ENCODE measurements at regions not wholly inside any gene's neighbourhood (a gene's known extent, or its start where the extent isn't known, plus 50 kb on each side); places are given as distances from the start of the nearest gene placed in this dataset.

GRCh38 chr9:108772301-108772894, 83.4 kb downstream of the ACTL7B start:
- H3K36me3 ChIP-seq (replicated peaks in 1 of 2; ENCODE audit: control extremely low read depth in 1 of 2, control insufficient read depth in 1 of 2, extremely low read depth in 1 of 2, insufficient read depth in 2 of 2, low read length in 1 of 2), result no peaks in the 10 kb centered on the region
- CTCF ChIA-PET, result no interaction called here
- H3K4me3 ChIP-seq (ENCODE audit: control extremely low read depth in 1 of 5, extremely low read depth in 1 of 5, insufficient read depth in 1 of 5, low read depth in 2 of 5, low read length in 4 of 5), result no peak overlapping the region
- TF ChIP-seq, protein P1, sequence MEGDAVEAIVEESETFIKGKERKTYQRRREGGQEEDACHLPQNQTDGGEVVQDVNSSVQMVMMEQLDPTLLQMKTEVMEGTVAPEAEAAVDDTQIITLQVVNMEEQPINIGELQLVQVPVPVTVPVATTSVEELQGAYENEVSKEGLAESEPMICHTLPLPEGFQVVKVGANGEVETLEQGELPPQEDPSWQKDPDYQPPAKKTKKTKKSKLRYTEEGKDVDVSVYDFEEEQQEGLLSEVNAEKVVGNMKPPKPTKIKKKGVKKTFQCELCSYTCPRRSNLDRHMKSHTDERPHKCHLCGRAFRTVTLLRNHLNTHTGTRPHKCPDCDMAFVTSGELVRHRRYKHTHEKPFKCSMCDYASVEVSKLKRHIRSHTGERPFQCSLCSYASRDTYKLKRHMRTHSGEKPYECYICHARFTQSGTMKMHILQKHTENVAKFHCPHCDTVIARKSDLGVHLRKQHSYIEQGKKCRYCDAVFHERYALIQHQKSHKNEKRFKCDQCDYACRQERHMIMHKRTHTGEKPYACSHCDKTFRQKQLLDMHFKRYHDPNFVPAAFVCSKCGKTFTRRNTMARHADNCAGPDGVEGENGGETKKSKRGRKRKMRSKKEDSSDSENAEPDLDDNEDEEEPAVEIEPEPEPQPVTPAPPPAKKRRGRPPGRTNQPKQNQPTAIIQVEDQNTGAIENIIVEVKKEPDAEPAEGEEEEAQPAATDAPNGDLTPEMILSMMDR (IDR thresholded peaks at IDR 0.05), result no peak
- DNase-seq (no peak), ATAC-seq (ENCODE audit: low read depth) (no peak)
- H2AFZ ChIP-seq (ENCODE audit: insufficient read depth, low read depth, low read length, poor library complexity, severe bottlenecking), result no peak overlapping the region
- H3K4me1 ChIP-seq (ENCODE audit: control insufficient read depth in 2 of 2, insufficient read depth in 2 of 2, low read length in 2 of 2), result no peaks in the 10 kb centered on the region
- Mint-ChIP-seq H3K27me3 (peaks cover 8% of the 10 kb centered on the region), H3K4me1 (no peaks in the 10 kb centered on the region), H3K4me3 (no peak overlapping the region), H3K9me3 (ENCODE audit: insufficient read depth) (peaks cover 4% of the 10 kb centered on the region), H3K27ac (no peak overlapping the region)
- no peaks in the 10 kb centered on the region for H3K79me2 ChIP-seq (ENCODE audit: control insufficient read depth, insufficient read depth, low read length)
- H3K9ac ChIP-seq (ENCODE audit: low read length), result no peak overlapping the region
- no peaks in the 10 kb centered on the region for H3K27me3 ChIP-seq (replicated peaks in 1 of 4; ENCODE audit: control extremely low read depth in 1 of 4, control insufficient read depth in 3 of 4, insufficient read depth in 4 of 4, low read length in 3 of 4)
- WGBS (ENCODE audit: insufficient coverage), result 100% methylated on average over 1 of the region's 6 CpGs
- intact Hi-C loops (cut with micrococcal nuclease), result no loop called here
- H3K27ac ChIP-seq (ENCODE audit: low read length in 2 of 2), result no peak overlapping the region
- no peak overlapping the region for H3K4me2 ChIP-seq (replicated peaks; ENCODE audit: low read depth, low read length, poor library complexity, severe bottlenecking)
- POLR2A ChIA-PET, result no interaction called here
- H4K20me1 ChIP-seq (ENCODE audit: control insufficient read depth, insufficient read depth, low read length, poor library complexity, severe bottlenecking), result no peaks in the 10 kb centered on the region
- H3K9me3 ChIP-seq (ENCODE audit: control extremely low read depth in 1 of 3, control insufficient read depth in 2 of 3, insufficient read depth in 1 of 3, low read length in 2 of 3), result peaks cover 0 to 3% (median 0%) of the 10 kb centered on the region in 3 donors

- Histone ChIP-seq H3K4me2 (replicated peaks; ENCODE audit: low read depth, low read length, poor library complexity, severe bottlenecking) (no peak overlapping the region), H3K27ac (ENCODE audit: low read length in 2 of 2) (no peak overlapping the region), H3K4me3 (ENCODE audit: control extremely low read depth in 1 of 5, extremely low read depth in 1 of 5, insufficient read depth in 1 of 5, low read depth in 2 of 5, low read length in 4 of 5) (no peak overlapping the region), H4K20me1 (ENCODE audit: control insufficient read depth, insufficient read depth, low read length, poor library complexity, severe bottlenecking) (no peaks in the 10 kb centered on the region), H2AFZ (ENCODE audit: insufficient read depth, low read depth, low read length, poor library complexity, severe bottlenecking) (no peak overlapping the region), H3K79me2 (ENCODE audit: control insufficient read depth, insufficient read depth, low read length) (no peaks in the 10 kb centered on the region), H3K9me3 (ENCODE audit: control extremely low read depth in 1 of 3, control insufficient read depth in 2 of 3, insufficient read depth in 1 of 3, low read length in 2 of 3) (peaks cover 0 to under 1% (median 0%) of the 10 kb centered on the region in 3 donors), H3K36me3 (replicated peaks in 1 of 2; ENCODE audit: control extremely low read depth in 1 of 2, control insufficient read depth in 1 of 2, extremely low read depth in 1 of 2, insufficient read depth in 2 of 2, low read length in 1 of 2) (no peaks in the 10 kb centered on the region), H3K9ac (ENCODE audit: low read length) (no peak overlapping the region), H3K27me3 (replicated peaks in 1 of 4; ENCODE audit: control extremely low read depth in 1 of 4, control insufficient read depth in 3 of 4, insufficient read depth in 4 of 4, low read length in 3 of 4) (no peaks in the 10 kb centered on the region), H3K4me1 (ENCODE audit: control insufficient read depth in 2 of 2, insufficient read depth in 2 of 2, low read length in 2 of 2) (peaks cover 4 to 11% of the 10 kb centered on the region in 2 donors)
- Mint-ChIP-seq H3K4me3 (no peak overlapping the region), H3K9me3 (ENCODE audit: insufficient read depth) (peaks cover 4% of the 10 kb centered on the region), H3K27ac (no peak overlapping the region), H3K27me3 (peaks cover 4% of the 10 kb centered on the region), H3K4me1 (peaks cover 12% of the 10 kb centered on the region)
- POLR2A ChIA-PET, result no interaction called here
- intact Hi-C loops (cut with micrococcal nuclease), result no loop called here
- CTCF ChIA-PET, result interaction anchor here (2.6 kb wide), 1 partner anchor 10 kb away, joined by 8 read pairs; no protein-coding TSS in a partner anchor
- DNase-seq, result no peak
- TF ChIP-seq, protein P1 (IDR thresholded peaks at IDR 0.05), result no peak
- TF ChIP-seq EZH2 (IDR thresholded peaks at IDR 0.05; ENCODE audit: borderline replicate concordance, insufficient read depth, low read depth, low read length, poor library complexity, severe bottlenecking), result no peak
- WGBS (ENCODE audit: insufficient coverage), result no CpG with 5 or more reads among the region's 5 CpGs
- ATAC-seq (ENCODE audit: low read depth), result no peak
Measured at GRCh38 chr9:108768744-108769143, 87.0 kb downstream of the ACTL7B start.

All from B cell (primary cell).